HAP-1 (cell line): ENCODE measurements at regions not wholly inside any gene's neighbourhood (a gene's known extent, or its start where the extent isn't known, plus 50 kb on each side); places are given as distances from the start of the nearest gene placed in this dataset.

ENCODE experiments used
- DNase-seq, 2 experiments: peaks; one replicate each; pipeline ENCODE4 v3.0.0-alpha.2; 2016 to 2020; ENCODE audit warnings: low spot score in 2 of 2
- H3K27me3 ChIP-seq: fragments of 250-450 bp; sonication (Bioruptor Pico); 2 replicates; pipeline ENCODE4 v1.5.1; 2020; ENCODE audit warnings: low read depth, mild to moderate bottlenecking, moderate library complexity
- H3K36me3 ChIP-seq: fragments of 250-450 bp; sonication (Bioruptor Pico); replicated peaks from 2 replicates; pipeline ENCODE4 v1.5.1; 2020; ENCODE audit warnings: mild to moderate bottlenecking
- H3K4me1 ChIP-seq: fragments of 250-450 bp; sonication (Bioruptor Pico); 2 replicates; pipeline ENCODE4 v1.5.1; 2020; ENCODE audit warnings: mild to moderate bottlenecking
- H3K4me3 ChIP-seq: fragments of 250-450 bp; sonication (Bioruptor Pico); 2 replicates; pipeline ENCODE4 v1.5.1; 2020; ENCODE audit warnings: mild to moderate bottlenecking, moderate library complexity
- H3K9me3 ChIP-seq: fragments of 250-450 bp; sonication (Bioruptor Pico); 2 replicates; pipeline ENCODE4 v1.5.1; 2020; ENCODE audit warnings: mild to moderate bottlenecking, moderate library complexity
- in situ Hi-C: fragments of 300-500 bp; cut with MboI; formaldehyde crosslinking; loops from 3 replicates; pipeline ENCODE4 v1.14.3; 2020; ENCODE audit warnings: low sequenced_read_pairs, inconsistent platforms, mixed read lengths

DNA sequence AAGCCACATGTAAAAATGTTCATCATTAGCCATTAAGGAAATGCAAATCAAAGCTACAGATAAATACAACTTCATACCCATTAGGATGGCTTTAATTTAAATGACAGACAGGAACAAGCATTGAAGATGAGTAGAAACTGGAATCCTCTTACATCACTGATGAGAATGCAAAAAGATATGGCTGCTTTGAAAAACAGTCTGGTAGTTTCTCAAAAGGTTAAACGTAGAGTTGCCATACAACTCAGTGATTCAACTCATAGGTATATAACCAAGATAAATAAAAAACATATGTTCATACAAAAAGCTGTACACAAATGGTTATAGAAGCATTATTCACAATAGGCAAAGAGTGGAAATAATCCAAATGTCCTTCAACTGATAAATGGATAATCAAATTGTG is 228.8 kb upstream of the ZNF462 start:
- DNase-seq, result no peak
- in situ Hi-C loops, result no loop called here
- H3K27me3 ChIP-seq, result no peaks in the 10 kb centered on the region
- no peak overlapping the region for H3K4me3 ChIP-seq
- no peaks in the 10 kb centered on the region for H3K36me3 ChIP-seq
- H3K9me3 ChIP-seq, result no peaks in the 10 kb centered on the region
- no peaks in the 10 kb centered on the region for H3K4me1 ChIP-seq

GRCh38 chr9:106634641-106635040 is 228.3 kb upstream of the ZNF462 start:
- H3K36me3 ChIP-seq, result no peaks in the 10 kb centered on the region
- H3K9me3 ChIP-seq, result no peaks in the 10 kb centered on the region
- DNase-seq, result no peak
- in situ Hi-C loops, result no loop called here
- no peak overlapping the region for H3K4me3 ChIP-seq
- H3K4me1 ChIP-seq, result no peaks in the 10 kb centered on the region
- no peaks in the 10 kb centered on the region for H3K27me3 ChIP-seq

DNA sequence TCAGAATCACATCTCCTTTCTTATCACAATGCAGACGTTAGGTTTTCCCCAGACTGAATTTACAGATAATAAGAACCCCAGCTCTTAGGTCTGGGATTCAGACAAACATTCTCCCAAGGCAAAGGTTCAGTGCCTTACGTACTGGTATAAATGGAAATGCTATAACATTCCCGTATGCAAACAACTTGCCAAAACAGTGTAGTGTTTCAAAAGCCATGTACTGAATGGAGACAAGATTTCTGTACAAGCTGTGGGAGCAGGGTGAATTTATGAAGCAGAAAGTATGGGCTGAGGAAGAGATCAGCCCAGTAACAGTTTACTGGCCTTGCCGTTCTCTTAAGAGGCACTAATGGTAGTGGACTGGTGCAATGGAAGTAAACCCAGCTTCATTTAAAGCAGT is 225.5 kb upstream of the ZNF462 start:
- Histone ChIP-seq H3K36me3 (no peaks in the 10 kb centered on the region), H3K4me1 (no peaks in the 10 kb centered on the region), H3K4me3 (no peak overlapping the region), H3K27me3 (0 out of 2 replicates have a peak, but pooled peaks cover 3% of the 10 kb centered on the region), H3K9me3 (no peaks in the 10 kb centered on the region)
- DNase-seq, result no peak
- in situ Hi-C loops, result no loop called here

DNA sequence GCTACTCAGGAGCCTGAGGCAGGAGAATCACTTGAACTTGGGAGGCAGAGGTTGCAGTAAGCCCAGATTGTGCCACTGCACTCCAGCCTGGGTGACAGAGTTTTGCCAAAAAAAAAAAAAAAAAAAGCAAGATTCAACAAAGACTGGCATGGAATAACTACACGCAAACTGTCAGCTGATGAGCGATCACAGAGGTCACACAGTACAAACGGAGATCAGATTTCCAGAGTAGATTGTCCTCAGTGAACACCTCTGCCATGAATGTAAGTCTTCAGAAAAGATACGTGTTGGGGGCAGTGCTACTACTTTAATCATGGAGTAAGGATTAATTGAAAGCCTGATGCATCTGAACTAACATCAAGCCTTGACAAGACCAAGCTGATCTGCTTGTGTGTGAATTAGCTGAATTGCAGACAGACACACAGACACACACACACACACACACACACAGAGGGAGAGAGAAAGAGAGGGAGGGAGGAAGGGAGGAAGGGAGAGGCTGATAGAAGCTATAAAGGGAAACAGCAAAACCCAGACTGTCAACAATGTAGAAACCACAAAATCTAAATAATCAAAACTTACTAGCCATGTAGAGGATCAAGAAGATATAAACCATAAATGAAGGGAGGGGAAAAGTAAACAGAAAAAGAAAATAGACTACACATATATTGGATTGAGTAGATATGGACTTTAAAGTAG is 222.9 kb upstream of the ZNF462 start:
- no peak for DNase-seq
- in situ Hi-C loops, result no loop called here
- no peaks in the 10 kb centered on the region for H3K36me3 ChIP-seq
- no peaks in the 10 kb centered on the region for H3K4me1 ChIP-seq
- H3K9me3 ChIP-seq, result no peaks in the 10 kb centered on the region
- H3K4me3 ChIP-seq, result no peak overlapping the region
- H3K27me3 ChIP-seq, result 0 out of 2 replicates have a peak, but pooled peaks cover 3% of the 10 kb centered on the region

GRCh38 chr9:106643211-106643930 is 219.6 kb upstream of the ZNF462 start:
- no peak for DNase-seq
- Histone ChIP-seq H3K4me3 (no peak overlapping the region), H3K36me3 (no peaks in the 10 kb centered on the region), H3K9me3 (no peaks in the 10 kb centered on the region), H3K27me3 (0 out of 2 replicates have a peak, but pooled peaks cover 3% of the 10 kb centered on the region), H3K4me1 (no peaks in the 10 kb centered on the region)
- in situ Hi-C loops, result no loop called here

GRCh38 chr9:106644661-106645060 is 218.3 kb upstream of the ZNF462 start:
- in situ Hi-C loops, result no loop called here
- Histone ChIP-seq H3K9me3 (no peaks in the 10 kb centered on the region), H3K36me3 (no peaks in the 10 kb centered on the region), H3K27me3 (0 out of 2 replicates have a peak, but pooled peaks cover 3% of the 10 kb centered on the region), H3K4me3 (no peak overlapping the region), H3K4me1 (no peaks in the 10 kb centered on the region)
- DNase-seq, result no peak

- Histone ChIP-seq H3K4me1 (no peaks in the 10 kb centered on the region), H3K4me3 (no peak overlapping the region), H3K36me3 (no peaks in the 10 kb centered on the region), H3K9me3 (no peaks in the 10 kb centered on the region), H3K27me3 (no peaks in the 10 kb centered on the region)
- peak in 1 of 2 experiments; percentile 10 for DNase-seq
- in situ Hi-C loops, result no loop called here
Measured at GRCh38 chr9:106648799-106649198, 214.2 kb upstream of the ZNF462 start.

DNA sequence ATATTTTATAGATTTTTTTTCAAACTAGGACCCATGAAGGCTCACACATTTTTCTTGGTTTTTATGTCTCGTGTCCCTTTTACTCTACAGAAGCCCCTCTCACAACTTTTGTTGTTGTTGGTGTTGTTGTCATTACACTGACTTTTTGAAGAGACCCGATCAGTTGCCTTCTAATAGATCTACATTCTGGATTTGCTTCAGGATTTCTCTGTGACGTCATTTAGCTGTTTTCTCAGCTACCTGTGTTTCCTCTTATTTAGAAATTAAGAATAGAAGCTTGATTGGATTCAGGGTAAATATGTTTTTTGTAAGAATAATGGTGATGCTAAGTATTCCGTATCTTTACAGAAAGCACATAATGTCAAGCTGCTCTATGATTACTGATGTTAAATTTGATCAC is 213.3 kb upstream of the ZNF462 start:
- in situ Hi-C loops, result no loop called here
- Histone ChIP-seq H3K4me3 (no peak overlapping the region), H3K4me1 (no peaks in the 10 kb centered on the region), H3K27me3 (no peaks in the 10 kb centered on the region), H3K9me3 (no peaks in the 10 kb centered on the region), H3K36me3 (no peaks in the 10 kb centered on the region)
- no peak for DNase-seq

DNA sequence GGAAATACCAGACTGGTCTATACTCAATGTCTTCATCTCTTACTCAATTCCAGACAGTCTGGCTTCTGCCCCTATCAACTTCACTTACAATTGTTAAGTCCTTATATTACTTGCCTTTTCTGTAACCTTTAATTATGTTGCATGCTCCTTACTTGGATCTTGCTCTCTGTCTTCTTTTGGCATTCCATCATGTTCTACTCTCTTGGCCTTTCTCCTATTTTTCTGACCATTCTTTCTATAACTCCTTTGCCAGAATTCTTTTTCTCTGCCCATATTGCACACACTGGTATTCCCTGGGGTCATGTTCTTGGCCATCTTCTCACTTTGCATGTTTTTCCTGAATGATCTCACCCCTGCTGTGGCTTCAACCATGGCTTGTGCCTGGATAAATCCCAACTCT is 209.8 kb upstream of the ZNF462 start:
- DNase-seq, result no peak
- in situ Hi-C loops, result no loop called here
- H3K9me3 ChIP-seq, result no peaks in the 10 kb centered on the region; the same call in 1 of the 2 replicates

GRCh38 chr9:106655966-106656365 is 207.0 kb upstream of the ZNF462 start:
- no peak for DNase-seq
- Histone ChIP-seq H3K9me3 (no peaks in the 10 kb centered on the region; the same call in 1 of the 2 replicates), H3K4me3 (no peak overlapping the region), H3K36me3 (no peaks in the 10 kb centered on the region), H3K27me3 (no peaks in the 10 kb centered on the region), H3K4me1 (no peaks in the 10 kb centered on the region)
- in situ Hi-C loops, result no loop called here

More for the DNA sequence above, 209.8 kb upstream of the ZNF462 start:
- no peak overlapping the region for H3K4me3 ChIP-seq
- H3K27me3 ChIP-seq, result no peaks in the 10 kb centered on the region
- no peaks in the 10 kb centered on the region for H3K36me3 ChIP-seq
- no peaks in the 10 kb centered on the region for H3K4me1 ChIP-seq

GRCh38 chr9:106657926-106658325 is 205.0 kb upstream of the ZNF462 start:
- Histone ChIP-seq H3K9me3 (no peaks in the 10 kb centered on the region; the same call in 1 of the 2 replicates), H3K4me3 (no peak overlapping the region), H3K27me3 (no peaks in the 10 kb centered on the region), H3K4me1 (no peaks in the 10 kb centered on the region), H3K36me3 (no peaks in the 10 kb centered on the region)
- no peak for DNase-seq
- in situ Hi-C loops, result no loop called here

GRCh38 chr9:106668534-106668933 is 194.4 kb upstream of the ZNF462 start:
- no peaks in the 10 kb centered on the region for H3K4me1 ChIP-seq
- in situ Hi-C loops, result no loop called here
- H3K4me3 ChIP-seq, result no peak overlapping the region
- DNase-seq, result no peak
- H3K9me3 ChIP-seq, result no peaks in the 10 kb centered on the region
- H3K27me3 ChIP-seq, result no peaks in the 10 kb centered on the region
- no peaks in the 10 kb centered on the region for H3K36me3 ChIP-seq

DNA sequence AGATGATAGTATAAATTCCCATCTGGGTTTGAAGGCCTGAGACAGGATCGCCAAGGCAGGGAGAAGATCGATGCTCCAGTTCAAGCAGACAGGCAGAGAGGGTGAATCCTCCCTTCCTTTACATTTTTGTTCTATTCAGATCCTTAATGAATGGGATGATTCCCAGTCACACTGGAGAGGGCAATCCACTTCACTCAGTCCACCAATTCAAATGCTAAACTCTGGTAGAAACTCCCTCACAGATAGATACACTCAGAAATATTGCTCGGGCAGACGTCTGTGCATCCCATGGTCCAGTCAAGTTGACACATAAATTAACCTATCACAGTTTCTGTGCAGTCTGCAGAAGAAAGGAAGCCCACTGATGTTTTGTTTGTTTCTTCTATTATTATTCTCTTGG is 193.1 kb upstream of the ZNF462 start:
- no peak for DNase-seq
- Histone ChIP-seq H3K4me1 (no peaks in the 10 kb centered on the region), H3K36me3 (no peaks in the 10 kb centered on the region), H3K9me3 (no peaks in the 10 kb centered on the region), H3K27me3 (no peaks in the 10 kb centered on the region), H3K4me3 (no peak overlapping the region)
- in situ Hi-C loops, result no loop called here

DNA sequence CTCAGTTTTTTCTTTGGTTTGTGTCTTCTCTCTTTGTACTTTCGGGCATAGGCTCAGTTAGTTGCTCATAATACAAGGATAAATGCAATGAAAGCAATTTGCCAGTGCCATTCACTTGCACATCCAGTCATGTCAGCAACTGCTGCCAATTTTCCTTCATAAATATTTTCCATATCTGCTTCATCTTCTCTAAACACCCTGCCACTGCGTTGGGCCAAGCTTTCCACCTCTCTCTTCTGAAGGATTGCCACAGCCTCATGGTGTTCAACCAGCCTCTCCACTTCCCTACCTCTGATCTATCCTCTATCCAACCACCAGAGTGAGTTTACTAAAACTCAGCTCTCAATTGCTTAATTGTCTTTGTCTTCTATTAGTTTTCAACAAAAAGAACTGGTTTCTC is 192.5 kb upstream of the ZNF462 start:
- no peak for DNase-seq
- Histone ChIP-seq H3K36me3 (no peaks in the 10 kb centered on the region), H3K9me3 (no peaks in the 10 kb centered on the region), H3K4me1 (no peaks in the 10 kb centered on the region), H3K27me3 (no peaks in the 10 kb centered on the region), H3K4me3 (no peak overlapping the region)
- in situ Hi-C loops, result no loop called here
